Astrocyte of the spinal cord (primary cell): ENCODE measurements at regions not wholly inside any gene's neighbourhood (a gene's known extent, or its start where the extent isn't known, plus 50 kb on each side); places are given as distances from the start of the nearest gene placed in this dataset.

Experiments
- DNase-seq: peaks from one replicate; pipeline ENCODE4 v3.0.0; 2011; ENCODE audit warnings: low read depth, low spot score
- H3K4me3 ChIP-seq: 2 replicates; pipeline ENCODE4 v1.5.1; 2011; ENCODE audit warnings: low read depth, mild to moderate bottlenecking, low read length, moderate library complexity
- CTCF ChIP-seq: IDR thresholded peaks from 2 replicates; pipeline ENCODE4 v1.5.1; 2012; ENCODE audit warnings: low read depth, mild to moderate bottlenecking, low read length, inconsistent platforms
- in situ Hi-C: cut with HindIII; loops from 2 replicates; pipeline ENCODE4 v1.10.0; 2017; ENCODE audit warnings: low sequenced_read_pairs

- no peak overlapping the region for H3K4me3 ChIP-seq
- TF ChIP-seq CTCF, result no peak
- in situ Hi-C loops, result no loop called here
- DNase-seq, result no peak
Observed at GRCh38 chr14:66043921-66044320, 442.2 kb upstream of the CCDC196 start.

- TF ChIP-seq CTCF, result no peak
- no peak overlapping the region for H3K4me3 ChIP-seq
- DNase-seq, result no peak
- in situ Hi-C loops, result no loop called here
Observed at GRCh38 chr14:66045572-66046021, 440.6 kb upstream of the CCDC196 start.

- no peak for DNase-seq
- TF ChIP-seq CTCF, result no peak
- in situ Hi-C loops, result no loop called here
- no peak overlapping the region for H3K4me3 ChIP-seq
Observed at GRCh38 chr14:66046035-66046434, 440.1 kb upstream of the CCDC196 start.

- H3K4me3 ChIP-seq, result no peak overlapping the region
- TF ChIP-seq CTCF, result no peak
- in situ Hi-C loops, result no loop called here
Observed at GRCh38 chr14:66046591-66046990, 439.6 kb upstream of the CCDC196 start.

GRCh38 chr14:66056268-66056907 lies 429.8 kb upstream of the CCDC196 start:
- H3K4me3 ChIP-seq, result no peak overlapping the region
- no peak for TF ChIP-seq CTCF
- in situ Hi-C loops, result no loop called here
- DNase-seq, result no peak

More at GRCh38 chr14:66046591-66046990, 439.6 kb upstream of the CCDC196 start:
- DNase-seq, result no peak

GRCh38 chr14:66056926-66057552 lies 429.1 kb upstream of the CCDC196 start:
- in situ Hi-C loops, result no loop called here
- no peak for TF ChIP-seq CTCF
- H3K4me3 ChIP-seq, result no peak overlapping the region
- DNase-seq, result no peak
